Breast epithelium (tissue), 4 donors: ENCODE measurements at regions not wholly inside any gene's neighbourhood (a gene's known extent, or its start where the extent isn't known, plus 50 kb on each side); places are given as distances from the start of the nearest gene placed in this dataset.
"Not testable (repeated sequence)": the region's sequence is repeated elsewhere in the genome, so short reads cannot be mapped to it uniquely, and the experiment has no call there.

ENCODE experiments used
- DNase-seq, 2 donors: peaks; one replicate each; pipeline ENCODE4 v3.0.0-alpha.2; 2019; ENCODE audit warnings: low spot score in 2 of 2
- H3K27ac ChIP-seq, 2 donors: fragments of 200-600 bp; sonication (generic) in 1 of 2; one replicate each; pipeline ENCODE4 v1.5.1; 2016 to 2019; ENCODE audit warnings: mild to moderate bottlenecking in 1 of 2
- H3K27me3 ChIP-seq, 2 donors: fragments of 200-600 bp; sonication (generic) in 1 of 2; one replicate each; pipeline versions ENCODE4 v1.5.1 to v1.6.0; 2017 to 2019; ENCODE audit warnings: control low read depth in 1 of 2, mild to moderate bottlenecking in 1 of 2
- H3K36me3 ChIP-seq: fragments of 200-600 bp; one replicate; pipeline ENCODE4 v1.5.1; 2019
- H3K4me1 ChIP-seq, 2 donors: fragments of 200-600 bp; sonication (generic); one replicate each; pipeline ENCODE4 v1.5.1; 2016 to 2019; ENCODE audit warnings: control low read depth in 1 of 2
- H3K4me3 ChIP-seq, 3 donors: fragments of 200-600 bp; sonication (generic); 1 replicate in 2 of 3; 2 replicates in 1 of 3; pipeline ENCODE4 v1.5.1; 2016 to 2019; ENCODE audit warnings: mild to moderate bottlenecking in 3 of 3, moderate library complexity in 2 of 3
- H3K9me3 ChIP-seq, 2 donors: fragments of 200-600 bp; sonication (generic) in 1 of 2; one replicate each; pipeline ENCODE4 v1.5.1; 2016 to 2019; ENCODE audit warnings: control low read depth in 1 of 2
- CTCF ChIP-seq, 3 donors: fragments of 450-650 bp; IDR thresholded peaks; one replicate each; pipeline ENCODE4 v1.5.1; 2016 to 2017; ENCODE audit warnings: antibody characterized with exemption in 3 of 3, mild to moderate bottlenecking in 3 of 3, moderate library complexity in 3 of 3
- POLR2A ChIP-seq: fragments of 450-650 bp; IDR thresholded peaks from one replicate; pipeline ENCODE4 v1.6.1; 2016; ENCODE audit warnings: antibody characterized with exemption, mild to moderate bottlenecking, moderate library complexity
- POLR2AphosphoS5 ChIP-seq, 3 donors: sonication (generic); formaldehyde crosslinking; IDR thresholded peaks; one replicate each; pipeline ENCODE4 v1.6.1; 2017; ENCODE audit warnings: antibody characterized with exemption in 3 of 3
- intact Hi-C: fragments of 100-400 bp; cut with DNase I; formaldehyde crosslinking; loops from one replicate; pipeline ENCODE4 v1.15.1; 2023; ENCODE audit warnings: low total_unique reads

GRCh38 chr3:193157051-193157450, 84.0 kb upstream of the PLAAT1 start:
- intact Hi-C loops, result loop anchor here (1.0 kb wide), 1 partner anchor 10 kb away; no protein-coding TSS in a partner anchor
- no peaks in the 10 kb centered on the region for H3K36me3 ChIP-seq
- no peaks in the 10 kb centered on the region for H3K9me3 ChIP-seq
- no peaks in the 10 kb centered on the region for H3K4me1 ChIP-seq
- H3K4me3 ChIP-seq, result no peak overlapping the region
- H3K27me3 ChIP-seq, result no peaks in the 10 kb centered on the region
- H3K27ac ChIP-seq, result no peak overlapping the region
- no peak for DNase-seq
- TF ChIP-seq CTCF (IDR thresholded peaks at IDR 0.05), result no peak
- no peak for TF ChIP-seq POLR2AphosphoS5 (IDR thresholded peaks at IDR 0.05)
- no peak for TF ChIP-seq POLR2A

GRCh38 chr3:193165431-193166120, 75.4 kb upstream of the PLAAT1 start:
- Histone ChIP-seq H3K27ac (no peak overlapping the region), H3K9me3 (no peaks in the 10 kb centered on the region), H3K4me3 (no peak overlapping the region), H3K4me1 (no peaks in the 10 kb centered on the region), H3K36me3 (no peaks in the 10 kb centered on the region), H3K27me3 (no peaks in the 10 kb centered on the region)
- DNase-seq, result no peak
- no peak for TF ChIP-seq POLR2AphosphoS5 (IDR thresholded peaks at IDR 0.05)
- TF ChIP-seq POLR2A, result no peak
- no peak for TF ChIP-seq CTCF (IDR thresholded peaks at IDR 0.05)
- intact Hi-C loops, result no loop called here

- DNase-seq, result no peak
- TF ChIP-seq POLR2A (no peak), POLR2AphosphoS5 (IDR thresholded peaks at IDR 0.05) (no peak), CTCF (IDR thresholded peaks at IDR 0.05) (no peak)
- no peak overlapping the region for H3K27ac ChIP-seq
- no peaks in the 10 kb centered on the region for H3K27me3 ChIP-seq
- no peak overlapping the region for H3K4me3 ChIP-seq
- H3K9me3 ChIP-seq, result no peaks in the 10 kb centered on the region
- no peaks in the 10 kb centered on the region for H3K4me1 ChIP-seq
- no peaks in the 10 kb centered on the region for H3K36me3 ChIP-seq
- intact Hi-C loops, result no loop called here
Measured at GRCh38 chr3:193168931-193169330, 72.1 kb upstream of the PLAAT1 start.

GRCh38 chr3:193174140-193174539, 66.9 kb upstream of the PLAAT1 start:
- no peak for DNase-seq
- no peak for TF ChIP-seq POLR2AphosphoS5 (IDR thresholded peaks at IDR 0.05)
- TF ChIP-seq CTCF (IDR thresholded peaks at IDR 0.05), result no peak
- no peak for TF ChIP-seq POLR2A
- Histone ChIP-seq H3K9me3 (no peaks in the 10 kb centered on the region), H3K36me3 (no peaks in the 10 kb centered on the region), H3K27ac (no peak overlapping the region), H3K4me3 (no peak overlapping the region), H3K27me3 (no peaks in the 10 kb centered on the region), H3K4me1 (no peaks in the 10 kb centered on the region)
- intact Hi-C loops, result no loop called here

- H3K4me1 ChIP-seq, H3K27me3 ChIP-seq, DNase-seq, H3K4me3 ChIP-seq, H3K27ac ChIP-seq, H3K9me3 ChIP-seq, H3K36me3 ChIP-seq, intact Hi-C loops: not testable (repeated sequence)
Measured at GRCh38 chr3:193179332-193180012, 61.5 kb upstream of the PLAAT1 start.
